WERI-Rb-1 (cell line): ENCODE measurements at regions not wholly inside any gene's neighbourhood (a gene's known extent, or its start where the extent isn't known, plus 50 kb on each side); places are given as distances from the start of the nearest gene placed in this dataset.

Experiments used
- DNase-seq: peaks from one replicate; pipeline ENCODE4 v3.0.0-alpha.2; 2020
- H3K27ac ChIP-seq: fragments of 250-450 bp; sonication (Bioruptor Pico); 2 replicates; pipeline ENCODE4 v1.5.1; 2020; ENCODE audit warnings: mild to moderate bottlenecking, moderate library complexity
- H3K27me3 ChIP-seq: fragments of 250-450 bp; sonication (Bioruptor Pico); 2 replicates; pipeline ENCODE4 v1.5.1; 2021; ENCODE audit warnings: mild to moderate bottlenecking, low read depth, moderate library complexity; ENCODE audit not compliant: insufficient read depth, severe bottlenecking
- H3K36me3 ChIP-seq: fragments of 250-450 bp; sonication (Bioruptor Pico); 2 replicates; pipeline ENCODE4 v1.5.1; 2020; ENCODE audit warnings: mild to moderate bottlenecking, moderate library complexity
- H3K4me3 ChIP-seq: 2 replicates; pipeline ENCODE4 v1.5.1; 2011; ENCODE audit warnings: low read depth, mild to moderate bottlenecking, control low read depth, low read length
- H3K9me3 ChIP-seq: fragments of 250-450 bp; sonication (Bioruptor Pico); 2 replicates; pipeline ENCODE4 v1.5.1; 2021; ENCODE audit warnings: mild to moderate bottlenecking, moderate library complexity; ENCODE audit not compliant: severe bottlenecking
- CTCF ChIP-seq: IDR thresholded peaks from 2 replicates; pipeline ENCODE4 v1.5.1; 2011; ENCODE audit warnings: low read depth, mild to moderate bottlenecking, control low read depth, inconsistent platforms, low read length

DNA sequence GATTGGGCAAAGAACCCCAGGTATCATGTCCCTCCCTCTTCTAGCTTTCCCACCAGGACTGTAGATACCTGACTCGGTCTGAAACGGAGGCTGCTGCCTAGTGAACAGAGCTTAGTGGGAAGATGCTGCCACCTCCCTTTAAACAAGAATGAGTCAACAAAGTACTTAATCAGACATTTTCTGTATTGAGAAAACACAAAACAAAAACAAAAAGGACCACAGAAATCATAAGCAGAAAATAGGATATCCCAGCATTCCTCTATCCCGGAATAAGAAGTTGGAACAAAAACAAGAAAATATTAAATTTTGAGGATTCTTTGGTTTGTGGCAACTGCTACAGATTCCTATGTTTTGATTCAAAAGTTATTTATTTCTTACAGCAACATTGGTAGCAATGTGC, 51.7 kb upstream of the COL8A1 start:
- Histone ChIP-seq H3K27me3 (no peaks in the 10 kb centered on the region), H3K27ac (no peak overlapping the region), H3K9me3 (no peaks in the 10 kb centered on the region), H3K36me3 (no peaks in the 10 kb centered on the region), H3K4me3 (no peak overlapping the region)
- no peak for DNase-seq
- TF ChIP-seq CTCF: no peak

GRCh38 chr3:99579965-99580364, 58.4 kb upstream of the COL8A1 start:
- H3K9me3 ChIP-seq: no peaks in the 10 kb centered on the region
- DNase-seq: no peak
- no peak for TF ChIP-seq CTCF

GRCh38 chr3:99579246-99579645, 59.1 kb upstream of the COL8A1 start:
- no peaks in the 10 kb centered on the region for H3K9me3 ChIP-seq
- no peak overlapping the region for H3K4me3 ChIP-seq
- no peak for DNase-seq
- no peaks in the 10 kb centered on the region for H3K36me3 ChIP-seq
- H3K27me3 ChIP-seq: no peaks in the 10 kb centered on the region
- no peak overlapping the region for H3K27ac ChIP-seq
- no peak for TF ChIP-seq CTCF

More at GRCh38 chr3:99579965-99580364, 58.4 kb upstream of the COL8A1 start:
- H3K4me3 ChIP-seq: no peak overlapping the region
- H3K27me3 ChIP-seq: no peaks in the 10 kb centered on the region
- no peaks in the 10 kb centered on the region for H3K36me3 ChIP-seq
- no peak overlapping the region for H3K27ac ChIP-seq

DNA sequence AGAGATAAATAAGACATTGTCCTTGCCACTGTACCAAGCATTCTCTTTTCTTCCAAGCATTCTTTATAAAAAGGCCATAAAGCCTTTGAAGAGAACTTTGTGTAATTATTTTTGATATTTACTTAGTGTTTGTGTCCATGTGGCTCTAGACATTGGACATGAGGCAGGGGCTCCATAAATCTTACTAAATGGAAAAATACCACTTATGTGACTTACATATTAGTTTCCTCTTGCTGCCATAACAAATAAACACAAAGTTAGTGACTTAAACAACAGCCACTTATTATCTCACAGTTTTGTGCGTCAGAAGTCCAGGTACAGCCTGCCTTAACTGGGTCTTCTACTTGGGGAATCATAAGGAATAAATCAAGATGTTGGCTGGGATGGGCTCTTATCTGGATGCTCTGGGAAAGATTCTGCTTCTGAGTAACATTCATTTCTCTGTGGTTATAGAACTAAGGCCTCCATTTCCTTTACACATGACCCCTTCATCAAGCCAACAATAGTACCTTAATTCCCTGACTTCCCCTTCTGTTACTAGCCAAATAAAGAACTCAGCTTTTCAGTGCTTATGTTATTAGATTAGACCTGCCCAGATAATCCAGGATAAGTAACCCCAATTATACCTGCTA, 59.9 kb upstream of the COL8A1 start:
- no peaks in the 10 kb centered on the region for H3K9me3 ChIP-seq
- H3K27ac ChIP-seq: peak overlapping the region; percentile 26; the same call in 1 of the 2 replicates
- no peak for DNase-seq
- H3K27me3 ChIP-seq: no peaks in the 10 kb centered on the region
- no peaks in the 10 kb centered on the region for H3K36me3 ChIP-seq
- H3K4me3 ChIP-seq: no peak overlapping the region
- TF ChIP-seq CTCF: no peak

GRCh38 chr3:99576904-99577559, 61.4 kb upstream of the COL8A1 start:
- Histone ChIP-seq H3K36me3 (no peaks in the 10 kb centered on the region), H3K27me3 (no peaks in the 10 kb centered on the region), H3K27ac (no peak overlapping the region), H3K9me3 (no peaks in the 10 kb centered on the region), H3K4me3 (no peak overlapping the region)
- no peak for DNase-seq
- no peak for TF ChIP-seq CTCF
